OCI-LY7 (cell line): ENCODE measurements at regions not wholly inside any gene's neighbourhood (a gene's known extent, or its start where the extent isn't known, plus 50 kb on each side); places are given as distances from the start of the nearest gene placed in this dataset.

Experiments
- BruUV-seq: library from RNA; stranded (reverse); fragments of 400-500 nt; replicated peaks from 2 replicates; lab custom pipeline; 2021; lab: Mats Ljungman, UMichigan
- CTCF ChIA-PET: fragments of 300-600 bp; sonication (Branson Sonifier 250); formaldehyde crosslinking; loops from one replicate; lab custom pipeline; 2022; ENCODE audit warnings: antibody characterized with exemption; ENCODE audit not compliant: unreplicated experiment; lab: Charles Lee
- POLR2A ChIA-PET: fragments of 300-600 bp; sonication (Branson Sonifier 250); formaldehyde crosslinking; loops from one replicate; lab custom pipeline; 2022; ENCODE audit warnings: antibody characterized with exemption; lab: Charles Lee
- DNase-seq: peaks from one replicate; pipeline ENCODE4 v3.0.0-alpha.2; 2015; ENCODE audit warnings: low spot score
- H2AFZ ChIP-seq: fragments of 200-600 bp; sonication (generic), shearing (Covaris generic); 2 replicates; pipeline ENCODE4 v1.6.1; 2014; ENCODE audit warnings: mild to moderate bottlenecking, antibody characterized with exemption, low read length, moderate library complexity
- H3K27ac ChIP-seq: fragments of 200-600 bp; sonication (generic); 2 replicates; pipeline ENCODE4 v1.5.1; 2014; ENCODE audit warnings: mixed run types, low read depth, mild to moderate bottlenecking, moderate library complexity, low read length, inconsistent platforms; ENCODE audit not compliant: poor library complexity, severe bottlenecking
- H3K36me3 ChIP-seq: fragments of 200-600 bp; sonication (generic); 2 replicates; pipeline ENCODE4 v1.6.1; 2014; ENCODE audit warnings: mild to moderate bottlenecking, antibody characterized with exemption, low read length, moderate library complexity, mixed read lengths; ENCODE audit not compliant: insufficient read depth
- H3K4me1 ChIP-seq: fragments of 200-600 bp; sonication (generic); 2 replicates; pipeline ENCODE4 v1.5.1; 2014; ENCODE audit warnings: mild to moderate bottlenecking, low read length; ENCODE audit not compliant: insufficient read depth, poor library complexity, severe bottlenecking
- H3K4me2 ChIP-seq: fragments of 200-600 bp; sonication (generic); 2 replicates; pipeline ENCODE4 v1.6.1; 2014; ENCODE audit warnings: mild to moderate bottlenecking, low read length
- H3K4me3 ChIP-seq: fragments of 200-600 bp; sonication (generic); 2 replicates; pipeline ENCODE4 v1.5.1; 2014; ENCODE audit warnings: mild to moderate bottlenecking, low read depth, low read length; ENCODE audit not compliant: poor library complexity, severe bottlenecking
- H3K79me2 ChIP-seq: fragments of 200-600 bp; sonication (generic); 2 replicates; pipeline ENCODE4 v1.6.1; 2016; ENCODE audit warnings: low read depth, mild to moderate bottlenecking, low read length, moderate library complexity, mixed read lengths; ENCODE audit not compliant: insufficient read depth
- H3K9me2 ChIP-seq: fragments of 200-600 bp; sonication (generic); 2 replicates; pipeline ENCODE4 v1.6.1; 2016; ENCODE audit warnings: mild to moderate bottlenecking, low read length, mixed read lengths; ENCODE audit not compliant: insufficient read depth
- H3K9me3 ChIP-seq: fragments of 200-600 bp; sonication (generic); 2 replicates; pipeline ENCODE4 v1.6.1; 2014; ENCODE audit warnings: mild to moderate bottlenecking, mixed run types, low read length, mixed read lengths
- H4K20me1 ChIP-seq: fragments of 200-600 bp; sonication (generic); 2 replicates; pipeline ENCODE4 v1.6.1; 2014; ENCODE audit warnings: mild to moderate bottlenecking, antibody characterized with exemption, low read length, moderate library complexity, mixed read lengths; ENCODE audit not compliant: insufficient read depth
- EZH2phosphoT487 ChIP-seq: fragments of 200-600 bp; sonication (generic); IDR thresholded peaks from 2 replicates; pipeline ENCODE4 v1.6.1; 2018; ENCODE audit warnings: low read depth, borderline replicate concordance, mild to moderate bottlenecking, mixed run types, antibody characterized with exemption, low read length, moderate library complexity, mixed read lengths
- intact Hi-C: fragments of 100-400 bp; cut with micrococcal nuclease; formaldehyde crosslinking; loops from one replicate; pipeline ENCODE4 v1.10.0; 2022; ENCODE audit not compliant: unreplicated experiment
- TF ChIP-seq, protein P1 (sequence below): fragments of 200-600 bp; sonication (generic); conservative IDR thresholded peaks from 2 replicates; pipeline ENCODE4 v1.5.1; 2014; ENCODE audit warnings: mild to moderate bottlenecking, antibody characterized with exemption, low read length, moderate library complexity, mixed read lengths

DNA sequence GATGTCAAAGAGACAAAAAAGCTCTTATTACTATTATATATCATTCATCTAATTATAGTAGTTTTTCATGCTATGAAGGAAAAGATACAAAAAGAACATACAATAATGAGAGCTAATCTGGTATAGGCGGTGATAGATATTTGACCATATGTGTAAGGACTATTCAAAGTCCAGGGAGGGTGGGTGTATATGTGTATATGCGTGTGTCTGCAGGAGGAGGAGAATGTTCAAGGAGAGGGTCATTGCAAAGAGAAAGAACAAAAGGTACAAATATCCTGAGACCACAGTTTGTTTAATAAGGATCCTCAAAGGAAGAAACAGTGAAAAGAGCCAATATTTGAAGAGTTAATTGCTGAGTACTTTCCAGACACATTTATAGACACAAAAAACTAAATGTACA lies 1288.6 kb upstream of the CITED2 start:
- H3K79me2 ChIP-seq: no peaks in the 10 kb centered on the region
- no peak for TF ChIP-seq EZH2phosphoT487
- TF ChIP-seq, protein P1, sequence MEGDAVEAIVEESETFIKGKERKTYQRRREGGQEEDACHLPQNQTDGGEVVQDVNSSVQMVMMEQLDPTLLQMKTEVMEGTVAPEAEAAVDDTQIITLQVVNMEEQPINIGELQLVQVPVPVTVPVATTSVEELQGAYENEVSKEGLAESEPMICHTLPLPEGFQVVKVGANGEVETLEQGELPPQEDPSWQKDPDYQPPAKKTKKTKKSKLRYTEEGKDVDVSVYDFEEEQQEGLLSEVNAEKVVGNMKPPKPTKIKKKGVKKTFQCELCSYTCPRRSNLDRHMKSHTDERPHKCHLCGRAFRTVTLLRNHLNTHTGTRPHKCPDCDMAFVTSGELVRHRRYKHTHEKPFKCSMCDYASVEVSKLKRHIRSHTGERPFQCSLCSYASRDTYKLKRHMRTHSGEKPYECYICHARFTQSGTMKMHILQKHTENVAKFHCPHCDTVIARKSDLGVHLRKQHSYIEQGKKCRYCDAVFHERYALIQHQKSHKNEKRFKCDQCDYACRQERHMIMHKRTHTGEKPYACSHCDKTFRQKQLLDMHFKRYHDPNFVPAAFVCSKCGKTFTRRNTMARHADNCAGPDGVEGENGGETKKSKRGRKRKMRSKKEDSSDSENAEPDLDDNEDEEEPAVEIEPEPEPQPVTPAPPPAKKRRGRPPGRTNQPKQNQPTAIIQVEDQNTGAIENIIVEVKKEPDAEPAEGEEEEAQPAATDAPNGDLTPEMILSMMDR: no peak
- H4K20me1 ChIP-seq: no peaks in the 10 kb centered on the region
- no peaks in the 10 kb centered on the region for H3K36me3 ChIP-seq
- no peaks in the 10 kb centered on the region; the same call in 1 of the 2 replicates for H3K9me2 ChIP-seq
- H3K9me3 ChIP-seq: no peaks in the 10 kb centered on the region
- no peak overlapping the region for H3K4me3 ChIP-seq
- peak overlapping the region; percentile 53; the same call in 1 of the 2 replicates for H3K4me2 ChIP-seq
- intact Hi-C loops: no loop called here
- peak overlapping the region; percentile 78; the same call in 1 of the 2 replicates for H2AFZ ChIP-seq
- POLR2A ChIA-PET: interaction anchor here (2.2 kb wide), 1 partner anchor 9 kb away, joined by 8 read pairs; no protein-coding TSS in a partner anchor
- CTCF ChIA-PET: no interaction called here
- DNase-seq: no peak
- no peaks in the 10 kb centered on the region for H3K4me1 ChIP-seq
- no peak overlapping the region for H3K27ac ChIP-seq
- no TSS peak for BruUV-seq

DNA sequence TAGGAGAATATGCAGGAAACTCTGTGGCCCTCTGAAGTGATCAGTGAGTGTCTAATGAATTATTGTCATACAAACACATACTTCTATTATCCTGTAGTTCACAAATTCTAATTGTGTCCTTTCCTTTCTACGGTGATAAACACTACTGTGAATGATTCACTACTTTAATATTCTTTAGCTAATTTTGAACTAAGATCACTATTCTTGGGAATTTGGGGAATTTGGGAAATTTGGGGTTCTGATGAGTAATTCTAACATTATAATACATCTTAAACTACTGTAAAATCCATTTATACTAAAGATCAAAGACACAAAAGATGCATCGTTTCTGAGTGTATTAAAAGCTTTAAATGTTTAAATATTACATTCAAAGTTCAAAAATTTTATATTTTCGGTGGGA lies 1287.2 kb upstream of the CITED2 start:
- Histone ChIP-seq H2AFZ (peak overlapping the region; percentile 63; the same call in 1 of the 2 replicates), H3K4me2 (peak overlapping the region; percentile 10; the same call in 1 of the 2 replicates), H3K79me2 (no peaks in the 10 kb centered on the region), H3K9me2 (no peaks in the 10 kb centered on the region; the same call in 1 of the 2 replicates), H3K4me1 (no peaks in the 10 kb centered on the region), H3K36me3 (no peaks in the 10 kb centered on the region), H3K9me3 (no peaks in the 10 kb centered on the region), H3K4me3 (no peak overlapping the region), H4K20me1 (no peaks in the 10 kb centered on the region), H3K27ac (no peak overlapping the region)
- no peak for DNase-seq
- POLR2A ChIA-PET: interaction anchor here (0.5 to 1.3 kb wide), 3 partner anchors 14 to 875 kb away, joined by 3 to 5 read pairs (median 3); no protein-coding TSS in a partner anchor
- CTCF ChIA-PET: no interaction called here
- BruUV-seq: no TSS peak
- intact Hi-C loops: no loop called here
- no peak for TF ChIP-seq EZH2phosphoT487
- TF ChIP-seq, protein P1: no peak

GRCh38 chr6:140660295-140660694 lies 1285.8 kb upstream of the CITED2 start:
- Histone ChIP-seq H3K4me3 (no peak overlapping the region), H3K9me2 (no peaks in the 10 kb centered on the region; the same call in 1 of the 2 replicates), H3K4me1 (no peaks in the 10 kb centered on the region), H3K4me2 (no peak overlapping the region), H3K79me2 (no peaks in the 10 kb centered on the region), H3K27ac (no peak overlapping the region), H2AFZ (no peak overlapping the region; the same call in 1 of the 2 replicates), H3K36me3 (no peaks in the 10 kb centered on the region), H3K9me3 (no peaks in the 10 kb centered on the region), H4K20me1 (no peaks in the 10 kb centered on the region)
- DNase-seq: no peak
- TF ChIP-seq, protein P1: no peak
- TF ChIP-seq EZH2phosphoT487: no peak
- intact Hi-C loops: no loop called here
- BruUV-seq: no TSS peak
- ChIA-PET POLR2A (no interaction called here), CTCF (no interaction called here)
